ENCODE measurements at regions not wholly inside any gene's neighbourhood (a gene's known extent, or its start where the extent isn't known, plus 50 kb on each side); places are given as distances from the start of the nearest gene placed in this dataset.
"Not testable (repeated sequence)": the region's sequence is repeated elsewhere in the genome, so short reads cannot be mapped to it uniquely, and the experiment has no call there.

DNA sequence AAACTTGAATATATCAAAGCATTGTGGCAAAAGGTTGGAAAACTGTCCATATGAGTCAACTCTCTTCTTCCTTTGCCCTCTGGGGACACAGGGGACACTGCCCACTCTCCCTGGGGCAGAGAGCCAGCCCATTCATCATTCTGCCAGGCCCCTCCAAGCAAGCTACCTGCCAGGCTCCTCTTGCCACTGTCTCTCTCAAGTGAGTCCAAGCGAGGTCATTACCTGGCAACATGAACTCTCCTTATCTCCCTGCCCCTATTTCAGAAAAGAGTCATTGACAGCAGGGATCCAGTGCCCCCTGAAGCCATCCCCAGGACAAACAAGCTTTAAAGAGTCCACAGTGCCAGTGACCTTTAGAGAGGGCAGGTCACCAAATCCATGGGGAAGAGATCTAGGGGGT is 312.7 kb upstream of the PPARGC1A start:
- ATAC-seq (ENCODE audit: low read depth) (no peak), DNase-seq (ENCODE audit: low spot score in 2 of 2) (no peak)
- no peaks in the 10 kb centered on the region for H3K4me1 Mint-ChIP-seq
- H3K9me3 Mint-ChIP-seq: no peaks in the 10 kb centered on the region
- H3K27ac Mint-ChIP-seq: no peak overlapping the region
- H3K36me3 Mint-ChIP-seq: no peaks in the 10 kb centered on the region
- no peak overlapping the region for H3K4me3 Mint-ChIP-seq
- H3K27me3 Mint-ChIP-seq: no peaks in the 10 kb centered on the region

DNA sequence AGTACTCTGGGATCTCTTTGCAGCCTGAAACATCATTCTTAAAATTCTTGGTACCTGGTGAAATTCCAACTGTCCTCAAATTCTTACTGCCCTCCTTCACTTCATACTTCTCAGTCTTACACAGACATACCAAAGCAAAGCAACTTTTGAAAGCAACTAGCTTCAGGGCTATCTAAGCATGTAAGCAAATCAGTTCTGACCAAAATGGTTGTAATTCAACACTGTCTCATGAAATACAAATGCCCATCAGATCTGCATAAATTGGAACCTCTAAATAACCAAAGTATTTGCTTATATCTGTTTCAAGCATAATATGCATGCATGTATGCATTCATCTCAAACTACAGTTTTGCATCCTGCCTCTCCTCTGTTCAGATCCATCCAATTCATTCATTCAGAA is 308.1 kb upstream of the PPARGC1A start:
- no peaks in the 10 kb centered on the region for H3K9me3 Mint-ChIP-seq
- H3K27me3 Mint-ChIP-seq: no peaks in the 10 kb centered on the region
- no peak for ATAC-seq (ENCODE audit: low read depth)
- no peak overlapping the region for H3K27ac Mint-ChIP-seq
- no peak overlapping the region for H3K4me3 Mint-ChIP-seq
- H3K36me3 Mint-ChIP-seq: no peaks in the 10 kb centered on the region
- H3K4me1 Mint-ChIP-seq: no peaks in the 10 kb centered on the region
- DNase-seq (ENCODE audit: low spot score in 2 of 2): no peak

DNA sequence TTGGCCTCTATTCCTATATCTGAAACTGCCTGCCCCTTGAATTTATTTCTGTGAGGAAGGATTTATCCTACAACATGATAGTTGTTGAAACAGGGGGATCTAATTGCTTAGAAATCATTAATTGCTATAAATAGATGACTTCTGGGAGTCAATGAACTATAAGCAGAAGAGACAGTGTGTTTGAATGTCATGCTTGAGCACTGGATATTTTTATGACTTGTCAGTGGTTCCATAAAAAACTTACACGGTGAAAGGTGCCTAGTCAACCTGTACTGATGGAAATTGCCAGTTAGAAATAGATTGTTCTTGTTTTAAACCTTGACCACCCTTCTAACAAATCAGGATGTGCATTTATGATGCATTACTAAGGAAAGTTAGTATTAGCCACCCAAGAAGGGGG is 306.9 kb upstream of the PPARGC1A start:
- DNase-seq (ENCODE audit: low spot score in 2 of 2) (no peak), ATAC-seq (ENCODE audit: low read depth) (no peak)
- Mint-ChIP-seq H3K36me3 (no peaks in the 10 kb centered on the region), H3K4me1 (no peaks in the 10 kb centered on the region), H3K27ac (no peak overlapping the region), H3K4me3 (no peak overlapping the region), H3K9me3 (peaks cover 2% of the 10 kb centered on the region), H3K27me3 (no peaks in the 10 kb centered on the region)

DNA sequence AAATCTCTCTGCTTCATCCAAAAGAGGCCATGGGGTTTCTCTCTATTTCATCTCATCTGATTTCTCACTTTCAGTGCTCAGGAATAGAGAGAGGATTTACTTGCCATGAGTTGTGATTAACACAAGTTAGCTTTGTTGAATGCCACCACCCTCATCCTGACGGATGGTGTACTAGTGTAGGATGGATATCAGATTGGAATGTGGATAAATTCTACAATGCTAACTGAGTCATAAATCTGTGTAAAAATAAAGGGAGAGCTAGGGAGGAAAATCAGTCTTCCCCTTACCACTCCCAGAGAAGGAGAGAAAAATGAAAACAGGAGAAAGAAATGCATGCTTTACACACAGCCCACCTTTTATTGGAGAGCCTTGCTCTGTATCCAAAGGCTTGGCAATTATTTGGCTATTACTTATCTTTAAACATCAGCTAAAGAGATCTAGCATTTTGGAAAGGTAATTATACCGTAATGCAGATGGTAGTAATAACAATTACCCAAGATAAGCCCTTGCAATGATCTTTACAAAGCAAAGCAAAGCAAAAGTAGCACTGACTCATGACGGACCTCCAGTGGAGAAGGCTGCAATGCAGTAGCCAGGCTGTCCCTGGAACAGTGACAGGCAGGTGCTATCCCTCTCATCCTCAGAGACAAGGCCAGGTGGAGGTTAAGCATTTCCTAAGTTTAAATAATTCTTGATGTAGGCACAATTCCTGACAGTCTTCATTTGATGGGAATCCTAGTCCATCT is 306.3 kb upstream of the PPARGC1A start:
- Mint-ChIP-seq H3K9me3 (peaks cover 2% of the 10 kb centered on the region), H3K27me3 (no peaks in the 10 kb centered on the region), H3K36me3 (no peaks in the 10 kb centered on the region), H3K4me3 (no peak overlapping the region), H3K4me1 (no peaks in the 10 kb centered on the region), H3K27ac (no peak overlapping the region)
- no peak for ATAC-seq (ENCODE audit: low read depth)
- no peak for DNase-seq (ENCODE audit: low spot score in 2 of 2)

DNA sequence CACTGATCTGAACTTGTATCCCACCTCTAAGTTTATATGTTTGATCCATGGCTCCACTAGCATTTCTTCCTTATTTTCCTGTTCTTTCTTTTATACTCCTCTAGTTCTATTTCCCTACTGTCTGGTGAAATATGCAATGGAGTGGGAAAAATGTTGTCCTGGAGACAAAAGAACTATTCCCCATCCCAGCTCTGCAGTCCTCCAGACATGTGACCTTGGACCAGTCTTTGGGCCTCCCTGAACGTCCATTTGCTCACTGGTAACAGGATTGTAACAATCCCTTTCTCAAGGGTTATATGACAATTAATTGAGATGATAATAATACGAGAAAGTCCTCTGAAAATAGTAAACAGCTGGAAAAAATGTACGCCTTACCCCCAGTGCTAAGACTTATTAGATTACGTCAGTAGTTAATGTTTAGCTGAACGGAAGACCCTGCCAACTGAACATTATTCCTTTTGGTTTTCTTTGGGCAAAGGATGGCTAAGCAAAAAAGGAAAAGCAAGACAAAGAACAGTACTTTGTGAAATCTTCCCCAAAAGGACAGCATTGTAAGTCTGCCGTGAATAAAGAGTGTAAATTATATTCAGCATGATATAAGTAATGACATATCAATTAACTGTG is 302.3 kb upstream of the PPARGC1A start:
- H3K36me3 Mint-ChIP-seq: no peaks in the 10 kb centered on the region
- H3K4me1 Mint-ChIP-seq: no peaks in the 10 kb centered on the region
- no peaks in the 10 kb centered on the region for H3K27me3 Mint-ChIP-seq
- ATAC-seq (ENCODE audit: low read depth): no peak
- peaks cover 4% of the 10 kb centered on the region for H3K9me3 Mint-ChIP-seq
- no peak for DNase-seq (ENCODE audit: low spot score in 2 of 2)
- no peak overlapping the region for H3K4me3 Mint-ChIP-seq
- no peak overlapping the region for H3K27ac Mint-ChIP-seq

DNA sequence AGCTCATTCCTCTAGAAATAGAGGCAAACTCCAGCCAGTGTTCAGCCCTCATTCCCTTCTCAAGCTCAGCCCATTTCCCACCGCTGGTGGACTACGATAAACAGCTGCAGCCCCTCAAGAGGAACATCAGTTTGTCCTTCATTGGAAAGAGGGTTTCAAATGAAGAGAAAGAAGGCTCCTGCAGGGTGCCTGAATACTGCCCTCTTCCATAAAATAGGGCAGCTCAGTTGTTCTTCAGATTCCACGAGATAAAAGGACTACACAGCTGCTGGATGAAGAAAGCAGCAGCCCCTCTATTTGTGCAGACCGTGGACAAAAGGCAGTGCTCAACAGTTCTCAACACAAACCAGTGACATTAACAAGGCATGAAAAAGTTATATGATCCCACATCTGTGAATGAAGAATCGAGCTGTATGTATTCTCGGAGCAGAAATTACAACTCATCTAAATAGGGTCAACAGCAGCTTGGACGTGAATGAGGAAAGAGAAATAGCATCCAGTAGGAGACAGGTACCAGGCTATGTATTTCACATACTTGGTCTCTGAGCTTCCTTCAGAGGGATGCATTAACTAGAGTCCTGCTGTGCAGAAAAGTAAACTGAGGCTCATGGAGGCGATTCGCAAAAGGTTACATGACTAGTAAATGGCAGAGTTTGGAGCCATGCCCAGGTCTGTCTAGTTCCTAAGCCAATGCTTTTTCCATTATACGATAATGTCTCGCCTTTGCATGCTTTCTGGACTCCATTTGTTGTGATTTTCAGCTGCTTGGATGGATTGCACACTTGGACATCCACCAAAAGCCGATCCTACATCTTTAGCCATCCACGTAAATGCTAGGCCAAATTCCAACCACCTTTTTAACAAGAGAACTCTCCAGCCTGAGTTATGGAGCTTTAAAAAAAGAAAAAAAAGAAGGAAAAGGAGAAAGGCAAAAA is 301.2 kb upstream of the PPARGC1A start:
- Mint-ChIP-seq H3K36me3 (no peaks in the 10 kb centered on the region), H3K27ac (no peak overlapping the region), H3K9me3 (peaks cover 4% of the 10 kb centered on the region), H3K4me3 (no peak overlapping the region), H3K27me3 (no peaks in the 10 kb centered on the region), H3K4me1 (no peaks in the 10 kb centered on the region)
- DNase-seq (ENCODE audit: low spot score in 2 of 2) (no peak), ATAC-seq (ENCODE audit: low read depth) (no peak)

DNA sequence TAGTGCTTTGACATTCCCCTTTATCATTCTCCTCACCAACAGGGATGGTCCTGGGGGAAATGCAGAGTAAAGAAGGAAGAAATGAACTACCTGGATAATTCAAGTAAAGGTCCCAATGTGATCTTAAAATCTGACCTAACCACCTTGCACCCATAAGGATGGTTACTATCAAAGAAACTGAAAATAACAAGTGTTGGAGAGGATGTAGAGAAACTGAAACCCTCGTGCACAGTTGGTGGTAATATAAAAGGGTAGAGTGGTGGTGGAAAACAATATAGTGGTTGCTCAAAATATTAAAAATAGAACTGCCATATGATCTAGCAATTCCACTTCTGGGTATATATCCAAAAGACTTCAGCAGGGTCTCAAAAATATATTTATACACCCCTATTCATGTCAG is 298.6 kb upstream of the PPARGC1A start:
- H3K36me3 Mint-ChIP-seq: no peaks in the 10 kb centered on the region
- no peak overlapping the region for H3K4me3 Mint-ChIP-seq
- no peaks in the 10 kb centered on the region for H3K27me3 Mint-ChIP-seq
- H3K27ac Mint-ChIP-seq: no peak overlapping the region
- DNase-seq (ENCODE audit: low spot score in 2 of 2): no peak
- peaks cover 4% of the 10 kb centered on the region for H3K9me3 Mint-ChIP-seq
- ATAC-seq (ENCODE audit: low read depth): no peak
- H3K4me1 Mint-ChIP-seq: no peaks in the 10 kb centered on the region

DNA sequence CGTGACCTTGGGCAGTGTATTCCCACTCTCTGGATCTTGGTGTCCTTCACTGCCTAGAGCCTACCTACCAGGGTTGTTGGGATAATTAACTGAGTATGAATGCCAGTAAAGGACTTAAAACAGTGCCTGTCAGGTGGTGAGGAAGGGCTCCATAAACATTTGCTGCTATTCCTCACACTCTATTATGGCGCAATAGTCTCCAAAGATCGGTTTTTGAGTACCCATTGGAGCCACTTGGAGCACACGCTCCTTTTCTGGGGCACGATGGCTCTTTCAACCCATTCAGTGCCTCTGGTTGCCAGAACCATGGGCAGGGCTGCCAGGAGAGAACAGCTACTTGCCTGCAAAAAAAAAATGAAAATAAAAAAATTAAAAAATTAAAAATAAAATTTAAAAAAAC is 296.6 kb upstream of the PPARGC1A start:
- ATAC-seq (ENCODE audit: low read depth): no peak
- DNase-seq (ENCODE audit: low spot score in 2 of 2): no peak
- Mint-ChIP-seq H3K4me3 (no peak overlapping the region), H3K36me3 (no peaks in the 10 kb centered on the region), H3K27ac (no peak overlapping the region), H3K4me1 (no peaks in the 10 kb centered on the region), H3K27me3 (no peaks in the 10 kb centered on the region), H3K9me3 (peaks cover 2% of the 10 kb centered on the region)

DNA sequence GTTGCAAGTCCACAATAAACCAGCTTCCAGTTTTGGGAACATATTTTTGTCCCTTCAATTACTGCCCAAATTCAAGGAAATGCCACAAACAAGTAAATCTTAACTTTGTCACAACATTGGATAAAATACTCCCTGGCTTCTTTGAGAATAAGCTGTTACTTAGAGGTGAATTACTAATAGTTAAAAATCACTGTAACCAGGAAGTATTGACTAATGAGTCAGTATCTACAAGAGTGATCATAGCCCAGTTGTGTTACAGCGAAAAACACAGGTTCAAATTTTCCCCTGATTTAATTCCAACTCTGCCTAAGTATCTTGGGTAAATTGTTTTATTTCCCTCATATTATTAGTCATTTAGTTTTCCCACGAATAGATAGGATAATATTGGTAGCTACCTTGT is 291.2 kb upstream of the PPARGC1A start:
- ATAC-seq (ENCODE audit: low read depth) (no peak), DNase-seq (ENCODE audit: low spot score in 2 of 2) (no peak)
- Mint-ChIP-seq H3K4me3 (no peak overlapping the region), H3K9me3 (peaks cover 3% of the 10 kb centered on the region), H3K27me3 (peaks cover 1% of the 10 kb centered on the region), H3K36me3 (no peaks in the 10 kb centered on the region), H3K27ac (no peak overlapping the region), H3K4me1 (no peaks in the 10 kb centered on the region)

DNA sequence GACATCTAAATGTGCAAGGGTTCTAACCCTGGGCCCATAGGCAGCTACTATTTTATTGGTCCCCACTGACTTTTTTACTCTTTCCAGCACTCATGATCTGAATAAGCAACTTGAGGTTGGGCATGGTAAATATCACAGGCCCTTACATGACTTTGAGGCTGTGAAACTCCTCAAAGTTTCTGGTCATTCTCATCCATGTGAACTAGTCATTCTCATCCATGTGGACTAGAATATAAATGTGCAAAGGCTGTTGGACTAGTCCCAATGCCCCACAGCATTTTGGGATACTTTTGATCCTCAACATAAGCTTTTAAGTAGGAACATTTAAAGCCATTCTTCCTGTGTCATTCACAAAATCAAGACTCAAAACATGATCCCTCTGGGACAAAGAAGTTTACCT is 290.7 kb upstream of the PPARGC1A start:
- DNase-seq (ENCODE audit: low spot score in 2 of 2) (no peak), ATAC-seq (ENCODE audit: low read depth) (no peak)
- Mint-ChIP-seq H3K27me3 (peaks cover 1% of the 10 kb centered on the region), H3K9me3 (peaks cover 5% of the 10 kb centered on the region), H3K36me3 (peaks cover 2% of the 10 kb centered on the region), H3K27ac (no peak overlapping the region), H3K4me1 (no peaks in the 10 kb centered on the region), H3K4me3 (no peak overlapping the region)

DNA sequence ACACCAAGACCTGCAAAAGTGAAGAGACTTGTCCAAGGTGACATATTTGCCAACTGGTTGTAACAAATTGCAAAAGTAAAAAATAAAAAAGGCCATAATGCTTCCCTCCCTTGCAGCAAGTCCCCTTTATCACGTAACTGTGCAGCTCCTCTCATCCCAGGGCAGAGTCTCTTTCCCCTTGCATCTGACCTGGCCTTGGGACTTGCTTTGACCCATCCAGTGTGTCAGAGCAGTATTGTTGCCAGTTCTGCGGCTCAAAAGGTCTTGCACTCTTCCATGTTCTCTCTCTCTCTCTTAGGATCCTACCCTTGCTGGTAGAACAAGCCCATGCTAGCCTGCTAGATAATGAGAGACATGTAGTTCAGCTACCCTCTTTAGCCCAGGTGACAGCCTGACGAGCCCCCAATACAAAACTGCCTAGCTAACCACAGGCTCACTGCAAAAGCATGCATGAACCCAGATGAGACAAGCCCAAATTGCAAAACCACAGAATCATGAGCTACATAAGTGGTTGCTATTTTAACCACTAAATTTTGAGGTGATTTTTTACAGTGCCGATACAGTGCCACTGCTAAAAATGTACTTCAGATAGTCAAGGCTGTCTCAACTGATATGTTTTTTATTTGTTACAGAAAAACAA is 289.5 kb upstream of the PPARGC1A start:
- peaks cover 5% of the 10 kb centered on the region for H3K9me3 Mint-ChIP-seq
- peaks cover 1% of the 10 kb centered on the region for H3K27me3 Mint-ChIP-seq
- peaks cover 2% of the 10 kb centered on the region for H3K36me3 Mint-ChIP-seq
- no peaks in the 10 kb centered on the region for H3K4me1 Mint-ChIP-seq
- no peak overlapping the region for H3K27ac Mint-ChIP-seq
- H3K4me3 Mint-ChIP-seq: no peak overlapping the region
- DNase-seq (ENCODE audit: low spot score in 2 of 2) (no peak), ATAC-seq (ENCODE audit: low read depth) (no peak)

DNA sequence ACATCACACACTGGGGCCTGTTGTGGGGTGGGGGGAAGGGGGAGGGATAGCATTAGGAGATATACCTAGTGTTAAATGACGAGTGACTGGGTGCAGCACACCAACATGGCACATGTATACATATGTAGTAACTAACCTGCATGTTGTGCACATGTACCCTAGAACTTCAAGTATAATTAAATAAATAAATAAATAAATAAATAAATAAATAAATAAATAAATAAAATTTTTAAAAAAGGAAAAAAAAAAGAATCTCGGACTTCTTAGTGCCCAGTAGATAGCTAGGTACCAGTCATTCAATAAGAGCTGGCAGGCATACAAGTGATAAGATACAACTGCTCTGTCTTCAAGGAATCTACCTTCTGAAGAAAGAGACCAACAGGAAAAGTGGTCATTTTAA is 287.6 kb upstream of the PPARGC1A start:
- H3K27me3 Mint-ChIP-seq; H3K36me3 Mint-ChIP-seq; ATAC-seq (ENCODE audit: low read depth); DNase-seq (ENCODE audit: low spot score in 2 of 2); H3K27ac Mint-ChIP-seq; H3K9me3 Mint-ChIP-seq; H3K4me1 Mint-ChIP-seq; H3K4me3 Mint-ChIP-seq: not testable (repeated sequence)

DNA sequence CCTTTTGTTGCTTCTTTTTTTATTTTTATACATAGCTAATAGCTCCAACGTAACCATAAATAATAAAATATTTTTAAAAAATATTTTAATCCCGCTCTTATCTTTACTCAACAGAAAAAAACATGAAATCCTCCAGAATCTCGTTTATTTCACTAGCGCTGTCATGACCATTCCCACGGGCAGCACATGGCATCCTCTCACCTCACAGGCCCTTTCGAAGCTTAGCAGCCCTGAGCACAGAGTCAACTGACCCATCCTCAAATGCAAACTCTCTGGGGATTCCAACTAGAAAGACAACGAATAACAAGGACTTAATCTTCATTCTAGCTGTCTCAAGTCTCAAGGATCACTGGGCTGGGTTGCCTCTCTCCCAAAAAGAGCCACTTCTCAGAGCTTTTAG is 285.9 kb upstream of the PPARGC1A start:
- ATAC-seq (ENCODE audit: low read depth): no peak
- H3K36me3 Mint-ChIP-seq: peaks cover 2% of the 10 kb centered on the region
- H3K4me3 Mint-ChIP-seq: no peak overlapping the region
- no peak for DNase-seq (ENCODE audit: low spot score in 2 of 2)
- H3K4me1 Mint-ChIP-seq: no peaks in the 10 kb centered on the region
- H3K27me3 Mint-ChIP-seq: peaks cover 1% of the 10 kb centered on the region
- no peak overlapping the region for H3K27ac Mint-ChIP-seq
- H3K9me3 Mint-ChIP-seq: peaks cover 9% of the 10 kb centered on the region

DNA sequence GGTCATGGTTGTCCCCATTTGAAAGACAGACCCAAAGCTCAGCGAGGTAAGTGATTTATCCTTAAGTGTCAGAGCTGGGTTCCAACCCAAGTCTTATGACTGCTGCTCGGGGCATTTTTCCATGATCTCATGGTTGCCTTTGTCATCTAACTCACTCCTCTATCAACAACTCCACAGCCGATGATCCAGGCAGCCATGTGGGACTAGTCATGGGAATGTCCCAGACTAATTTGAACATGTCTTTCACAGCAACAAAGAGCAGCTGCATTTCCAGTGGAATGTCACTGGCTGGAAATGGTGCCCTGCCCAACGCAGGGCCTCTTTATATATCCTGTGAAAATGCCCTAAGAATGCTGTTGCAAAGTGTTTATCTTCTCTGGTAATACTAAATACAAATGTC is 284.8 kb upstream of the PPARGC1A start:
- Mint-ChIP-seq H3K4me1 (no peaks in the 10 kb centered on the region), H3K4me3 (no peak overlapping the region), H3K9me3 (peaks cover 9% of the 10 kb centered on the region), H3K27ac (no peak overlapping the region), H3K36me3 (peaks cover 2% of the 10 kb centered on the region), H3K27me3 (peaks cover 1% of the 10 kb centered on the region)
- ATAC-seq (ENCODE audit: low read depth): no peak
- DNase-seq (ENCODE audit: low spot score in 2 of 2): no peak

Data from memory B cell (primary cell).